GM23338 (cell line): ENCODE measurements at regions not wholly inside any gene's neighbourhood (a gene's known extent, or its start where the extent isn't known, plus 50 kb on each side); places are given as distances from the start of the nearest gene placed in this dataset.

ENCODE experiments used
- CTCF ChIP-seq, 2 experiments: fragments of 200-600 bp in 1 of 2; sonication (generic) in 1 of 2; conservative IDR thresholded peaks; 2 replicates each; pipeline versions ENCODE4 v1.5.1 to v1.6.1; 2016 to 2017; ENCODE audit warnings: antibody characterized with exemption in 2 of 2, low read depth in 2 of 2, mild to moderate bottlenecking in 2 of 2, moderate library complexity in 1 of 2
- EZH2phosphoT487 ChIP-seq: fragments of 200-600 bp; sonication (generic); IDR thresholded peaks from one replicate; pipeline ENCODE4 v1.8.1; 2018; ENCODE audit warnings: antibody characterized with exemption; ENCODE audit not compliant: unreplicated experiment

- no peak for TF ChIP-seq CTCF (conservative IDR thresholded peaks at IDR 0.05; ENCODE audit: low read depth in 2 of 2)
- no peak for TF ChIP-seq EZH2phosphoT487
Observed at GRCh38 chr9:10867194-10867593, 254.4 kb upstream of the PTPRD start.
